Activated T-cell treated with anti-CD3 and anti-CD28 coated beads, Interleukin-2, amount 50 U/mL, for 24 hours (primary cell): ENCODE measurements at regions not wholly inside any gene's neighbourhood (a gene's known extent, or its start where the extent isn't known, plus 50 kb on each side); places are given as distances from the start of the nearest gene placed in this dataset.
"Not testable (repeated sequence)": the region's sequence is repeated elsewhere in the genome, so short reads cannot be mapped to it uniquely, and the experiment has no call there.

Experiments used
- DNase-seq: peaks from one replicate; pipeline ENCODE4 v3.0.0-alpha.2; 2020
- H3K27ac Mint-ChIP-seq: 2 replicates; pipeline ENCODE4 v1.8.0; 2020; ENCODE audit warnings: mild to moderate bottlenecking, mixed read lengths
- H3K27me3 Mint-ChIP-seq: 2 replicates; pipeline ENCODE4 v1.8.0; 2020; ENCODE audit warnings: mixed read lengths
- H3K36me3 Mint-ChIP-seq: 2 replicates; pipeline ENCODE4 v1.8.0; 2020; ENCODE audit warnings: low read depth, mixed read lengths
- H3K4me1 Mint-ChIP-seq: 2 replicates; pipeline ENCODE4 v1.8.0; 2020; ENCODE audit warnings: low read depth, mixed read lengths
- H3K4me3 Mint-ChIP-seq: 2 replicates; pipeline ENCODE4 v1.8.0; 2020; ENCODE audit warnings: mild to moderate bottlenecking, moderate library complexity, mixed read lengths
- H3K9me3 Mint-ChIP-seq: 2 replicates; pipeline ENCODE4 v1.8.0; 2020; ENCODE audit warnings: mixed read lengths

- no peak overlapping the region for H3K4me3 Mint-ChIP-seq
- peaks cover 8% of the 10 kb centered on the region for H3K9me3 Mint-ChIP-seq
- DNase-seq = no peak
- no peaks in the 10 kb centered on the region for H3K27me3 Mint-ChIP-seq
- no peak overlapping the region for H3K27ac Mint-ChIP-seq
- H3K4me1 Mint-ChIP-seq = no peaks in the 10 kb centered on the region
- no peaks in the 10 kb centered on the region for H3K36me3 Mint-ChIP-seq
Observed at GRCh38 chr4:130071746-130072145, 975.8 kb downstream of the C4orf33 start.

DNA sequence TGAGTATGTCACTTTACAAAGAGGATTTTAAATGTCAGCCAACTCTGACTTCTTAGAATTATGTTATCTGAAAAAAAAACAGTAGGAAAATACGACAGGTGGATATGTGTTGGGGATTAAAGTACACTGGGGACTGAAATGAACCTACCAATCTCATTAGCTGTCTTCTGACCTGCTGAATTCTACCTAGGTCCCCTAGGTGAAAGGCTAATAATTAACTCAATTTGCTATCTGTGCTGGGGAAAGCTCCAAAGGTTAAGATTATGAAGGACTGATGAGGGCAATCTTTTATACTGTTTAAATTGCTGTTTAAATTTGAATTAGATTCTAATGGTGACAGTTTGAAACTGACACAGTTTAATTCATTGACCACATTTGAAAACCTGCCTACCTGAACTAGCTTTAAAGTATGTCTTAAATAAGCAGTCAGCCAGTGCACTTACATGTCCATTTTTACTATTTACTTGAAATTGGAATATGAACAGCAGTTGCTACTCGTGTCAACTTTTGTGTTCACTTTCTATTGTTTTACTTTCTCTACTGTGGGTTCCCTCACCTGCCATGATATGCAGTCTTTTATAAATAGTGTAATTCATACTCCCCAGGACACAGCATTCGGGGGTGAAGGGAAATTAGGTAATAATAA lies 977.3 kb downstream of the C4orf33 start:
- Mint-ChIP-seq H3K27ac (no peak overlapping the region), H3K4me1 (no peaks in the 10 kb centered on the region), H3K4me3 (no peak overlapping the region), H3K36me3 (no peaks in the 10 kb centered on the region), H3K9me3 (peaks cover 8% of the 10 kb centered on the region), H3K27me3 (no peaks in the 10 kb centered on the region)
- DNase-seq = no peak

DNA sequence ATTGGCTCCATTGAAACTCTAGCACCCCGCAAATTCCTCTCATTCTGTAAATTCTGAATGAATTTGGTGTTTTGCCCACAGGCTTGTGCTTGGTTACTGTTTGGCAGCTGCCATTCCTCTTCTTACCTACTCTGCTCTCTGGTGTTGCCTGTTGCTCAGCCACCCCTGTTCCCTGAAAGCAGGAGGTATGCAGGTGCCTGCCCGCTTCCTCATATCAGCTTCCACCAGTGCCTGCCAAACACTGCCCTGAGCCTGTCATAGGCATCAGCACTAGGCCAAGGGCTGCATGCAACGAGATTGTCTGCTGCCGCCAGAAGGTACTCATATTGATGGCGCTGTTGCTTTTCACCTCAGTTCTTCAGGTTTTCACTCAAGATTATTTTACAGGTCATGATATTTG lies 978.1 kb downstream of the C4orf33 start:
- H3K27ac Mint-ChIP-seq = no peak overlapping the region
- no peaks in the 10 kb centered on the region for H3K36me3 Mint-ChIP-seq
- H3K9me3 Mint-ChIP-seq = peaks cover 8% of the 10 kb centered on the region
- no peak overlapping the region for H3K4me3 Mint-ChIP-seq
- no peaks in the 10 kb centered on the region for H3K27me3 Mint-ChIP-seq
- H3K4me1 Mint-ChIP-seq = no peaks in the 10 kb centered on the region
- no peak for DNase-seq

DNA sequence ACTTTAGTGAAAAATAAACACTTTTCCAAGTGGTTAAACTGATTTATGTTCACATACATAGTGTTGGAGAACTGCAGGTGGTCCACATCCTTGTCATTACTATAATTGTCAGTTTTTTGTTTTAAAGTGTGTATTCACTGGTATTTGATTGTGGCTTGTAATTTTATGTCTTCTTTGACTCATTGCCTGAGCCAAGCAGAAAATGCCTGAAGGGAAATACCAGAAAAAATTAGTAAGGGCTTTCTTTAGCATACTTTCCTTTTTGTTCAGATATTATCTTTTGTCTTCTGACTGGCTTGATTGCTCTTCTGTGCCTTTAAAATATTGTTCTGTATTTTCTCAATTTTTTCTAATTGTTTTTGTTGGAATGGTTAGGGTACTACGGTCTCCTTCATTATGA lies 981.3 kb downstream of the C4orf33 start:
- H3K4me3 Mint-ChIP-seq = no peak overlapping the region
- H3K9me3 Mint-ChIP-seq = peaks cover 6% of the 10 kb centered on the region
- H3K27ac Mint-ChIP-seq = no peak overlapping the region
- H3K4me1 Mint-ChIP-seq = no peaks in the 10 kb centered on the region
- DNase-seq = no peak
- no peaks in the 10 kb centered on the region for H3K27me3 Mint-ChIP-seq
- H3K36me3 Mint-ChIP-seq = no peaks in the 10 kb centered on the region

DNA sequence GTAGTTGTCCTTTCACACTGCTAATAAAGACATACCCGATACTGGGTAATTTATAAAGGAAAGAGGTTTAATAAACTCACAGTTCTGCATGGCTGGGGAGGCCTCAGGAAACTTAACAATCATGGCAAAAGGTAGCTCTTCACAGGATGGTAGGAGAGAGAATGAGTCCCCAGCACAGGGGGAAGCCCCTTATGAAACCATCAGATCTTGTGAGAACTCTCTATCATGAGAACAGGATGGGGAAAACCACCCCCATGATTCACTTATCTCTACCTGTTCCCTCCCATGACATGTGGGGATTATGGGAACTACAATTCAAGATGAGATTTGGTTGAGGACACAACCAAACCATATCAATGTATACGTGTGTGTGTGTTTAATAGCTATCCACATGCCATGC lies 983.1 kb downstream of the C4orf33 start:
- H3K27ac Mint-ChIP-seq, H3K36me3 Mint-ChIP-seq, DNase-seq: not testable (repeated sequence)

DNA sequence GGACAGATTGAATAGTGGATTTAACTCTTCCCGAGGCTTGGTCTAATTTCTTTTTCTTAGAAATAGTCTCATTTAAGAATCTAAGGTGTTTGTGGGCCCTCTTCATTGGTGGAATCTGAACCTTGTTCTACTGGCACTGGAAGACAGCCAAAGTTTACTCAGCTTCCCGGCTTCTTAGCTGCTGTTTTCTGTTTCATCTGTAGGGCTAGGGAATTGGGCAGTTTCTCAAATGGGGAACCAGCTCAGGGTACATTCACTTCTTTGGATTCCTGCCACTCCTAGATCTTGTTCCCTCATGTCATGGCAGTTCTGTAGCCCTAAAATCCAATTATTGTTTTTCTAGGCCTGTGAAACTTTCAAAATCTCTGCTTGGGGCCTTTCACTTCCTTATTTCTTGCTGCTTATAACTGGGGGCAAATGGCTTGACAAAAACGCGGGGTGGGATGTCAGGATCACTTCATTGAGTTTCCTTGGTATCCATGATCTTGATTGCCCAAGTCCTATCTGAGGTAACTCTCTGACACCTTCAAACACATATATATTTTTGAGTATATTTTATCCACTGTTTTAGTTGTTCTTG lies 985.0 kb downstream of the C4orf33 start:
- Mint-ChIP-seq H3K4me1 (no peaks in the 10 kb centered on the region), H3K27ac (no peak overlapping the region), H3K9me3 (no peaks in the 10 kb centered on the region), H3K4me3 (no peak overlapping the region), H3K36me3 (no peaks in the 10 kb centered on the region), H3K27me3 (no peaks in the 10 kb centered on the region)
- DNase-seq = no peak

More for the DNA sequence above, 983.1 kb downstream of the C4orf33 start:
- H3K4me1 Mint-ChIP-seq, H3K4me3 Mint-ChIP-seq, H3K27me3 Mint-ChIP-seq, H3K9me3 Mint-ChIP-seq: not testable (repeated sequence)

- no peaks in the 10 kb centered on the region for H3K4me1 Mint-ChIP-seq
- H3K27me3 Mint-ChIP-seq = no peaks in the 10 kb centered on the region
- H3K4me3 Mint-ChIP-seq = no peak overlapping the region
- no peak overlapping the region for H3K27ac Mint-ChIP-seq
- no peaks in the 10 kb centered on the region for H3K36me3 Mint-ChIP-seq
- peaks cover 2% of the 10 kb centered on the region for H3K9me3 Mint-ChIP-seq
- DNase-seq = no peak
Observed at GRCh38 chr4:130090427-130090826, 994.5 kb downstream of the C4orf33 start.

DNA sequence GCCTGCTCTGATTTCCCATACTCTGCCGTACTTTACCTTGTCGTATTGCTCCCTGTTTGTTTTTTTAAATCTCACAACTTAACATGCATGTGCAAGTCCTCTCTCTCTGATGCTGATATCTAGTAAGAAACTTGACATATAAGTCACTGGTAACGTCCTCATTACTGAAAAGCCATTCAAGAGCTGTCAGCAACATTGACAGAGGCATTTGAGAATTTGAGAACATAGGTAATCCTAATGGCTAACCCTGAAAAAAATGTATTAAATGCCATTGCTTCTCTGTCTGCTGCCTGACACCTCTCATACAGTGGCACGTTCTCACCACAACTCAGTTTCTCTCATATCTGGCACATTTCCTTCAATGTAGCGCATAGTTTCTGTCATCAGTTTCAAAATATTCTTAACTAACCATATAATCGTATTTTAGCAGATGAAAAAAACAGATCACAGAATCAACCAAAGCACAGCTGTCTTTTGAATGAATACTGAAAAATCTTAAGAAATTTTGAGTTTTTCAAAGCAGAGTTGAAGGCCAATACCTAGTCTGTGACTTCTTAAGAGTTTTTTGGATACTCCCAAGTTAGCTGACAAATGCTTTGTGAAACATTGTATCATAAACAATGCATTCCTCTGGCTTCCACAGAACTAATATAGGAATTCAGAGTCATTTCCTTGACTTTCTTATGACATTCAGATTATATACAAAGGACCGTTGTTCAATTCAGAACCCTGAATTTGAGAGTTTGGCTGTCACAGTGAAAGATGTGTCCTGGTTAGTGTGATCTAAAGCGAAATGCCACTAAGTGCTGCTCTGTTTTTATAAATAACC lies 996.4 kb downstream of the C4orf33 start:
- DNase-seq = no peak
- Mint-ChIP-seq H3K4me3 (no peak overlapping the region), H3K27me3 (no peaks in the 10 kb centered on the region), H3K4me1 (no peaks in the 10 kb centered on the region), H3K9me3 (peaks cover 3% of the 10 kb centered on the region), H3K27ac (no peak overlapping the region), H3K36me3 (no peaks in the 10 kb centered on the region)

- no peaks in the 10 kb centered on the region for H3K36me3 Mint-ChIP-seq
- H3K4me3 Mint-ChIP-seq = no peak overlapping the region
- H3K4me1 Mint-ChIP-seq = no peaks in the 10 kb centered on the region
Observed at GRCh38 chr4:130099105-130099504, 1003.2 kb downstream of the C4orf33 start.

GRCh38 chr4:130110189-130110588 lies 1014.2 kb downstream of the C4orf33 start:
- no peak for DNase-seq
- no peaks in the 10 kb centered on the region for H3K4me1 Mint-ChIP-seq
- no peaks in the 10 kb centered on the region for H3K27me3 Mint-ChIP-seq
- H3K36me3 Mint-ChIP-seq = no peaks in the 10 kb centered on the region
- H3K27ac Mint-ChIP-seq = no peak overlapping the region
- no peak overlapping the region for H3K4me3 Mint-ChIP-seq
- peaks cover 11% of the 10 kb centered on the region for H3K9me3 Mint-ChIP-seq

More at GRCh38 chr4:130099105-130099504, 1003.2 kb downstream of the C4orf33 start:
- peaks cover 2% of the 10 kb centered on the region for H3K9me3 Mint-ChIP-seq
- H3K27me3 Mint-ChIP-seq = no peaks in the 10 kb centered on the region
- DNase-seq = no peak
- no peak overlapping the region for H3K27ac Mint-ChIP-seq

DNA sequence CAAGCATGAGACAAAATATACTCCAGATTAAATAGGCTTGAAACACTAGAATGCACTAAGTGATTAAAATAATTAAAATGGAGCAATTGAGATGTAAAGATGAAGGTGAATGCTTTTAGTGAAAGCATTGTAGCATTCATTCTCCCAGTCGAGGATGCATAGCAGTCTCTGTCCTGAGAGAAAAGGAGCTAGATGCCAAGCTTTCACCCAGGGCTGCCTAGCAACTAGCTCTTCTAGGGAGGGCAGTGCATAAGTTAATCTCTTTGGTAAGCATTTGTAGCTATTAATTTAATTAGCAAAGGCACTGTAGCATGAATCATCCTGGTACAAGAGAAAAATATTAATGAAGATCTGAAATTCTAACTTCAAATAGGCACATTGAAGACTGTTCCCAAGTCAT lies 1014.8 kb downstream of the C4orf33 start:
- Mint-ChIP-seq H3K36me3 (no peaks in the 10 kb centered on the region), H3K9me3 (peaks cover 10% of the 10 kb centered on the region), H3K27ac (no peak overlapping the region), H3K4me1 (no peaks in the 10 kb centered on the region), H3K4me3 (no peak overlapping the region), H3K27me3 (no peaks in the 10 kb centered on the region)
- DNase-seq = no peak

GRCh38 chr4:130124066-130124465 lies 1028.1 kb downstream of the C4orf33 start:
- Mint-ChIP-seq H3K27me3 (no peaks in the 10 kb centered on the region), H3K36me3 (no peaks in the 10 kb centered on the region), H3K4me1 (no peaks in the 10 kb centered on the region), H3K9me3 (peaks cover 6% of the 10 kb centered on the region), H3K4me3 (no peak overlapping the region), H3K27ac (no peak overlapping the region)
- DNase-seq = no peak

DNA sequence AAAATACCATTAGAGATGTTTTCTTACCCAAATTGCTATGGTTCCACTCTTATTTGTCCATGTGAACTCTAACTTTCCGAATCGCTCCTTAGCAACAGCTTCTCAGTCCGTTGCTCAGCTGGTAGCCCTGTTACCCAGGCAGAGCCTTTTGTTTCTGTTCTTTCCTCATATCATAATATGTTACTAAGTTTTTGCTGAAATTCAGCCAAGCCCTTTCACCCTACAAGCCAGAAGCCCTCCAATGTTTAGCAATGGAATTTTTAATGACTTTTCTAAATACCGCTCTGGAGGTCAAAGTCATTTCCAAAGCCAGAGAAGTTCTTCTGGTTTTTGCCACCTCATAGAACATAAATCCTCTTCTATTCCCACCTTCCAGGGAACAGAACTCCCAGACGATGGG lies 1029.5 kb downstream of the C4orf33 start:
- H3K27me3 Mint-ChIP-seq = no peaks in the 10 kb centered on the region
- no peaks in the 10 kb centered on the region for H3K36me3 Mint-ChIP-seq
- H3K9me3 Mint-ChIP-seq = peaks cover 6% of the 10 kb centered on the region
- H3K4me3 Mint-ChIP-seq = no peak overlapping the region
- no peaks in the 10 kb centered on the region for H3K4me1 Mint-ChIP-seq
- DNase-seq = no peak
- no peak overlapping the region for H3K27ac Mint-ChIP-seq

DNA sequence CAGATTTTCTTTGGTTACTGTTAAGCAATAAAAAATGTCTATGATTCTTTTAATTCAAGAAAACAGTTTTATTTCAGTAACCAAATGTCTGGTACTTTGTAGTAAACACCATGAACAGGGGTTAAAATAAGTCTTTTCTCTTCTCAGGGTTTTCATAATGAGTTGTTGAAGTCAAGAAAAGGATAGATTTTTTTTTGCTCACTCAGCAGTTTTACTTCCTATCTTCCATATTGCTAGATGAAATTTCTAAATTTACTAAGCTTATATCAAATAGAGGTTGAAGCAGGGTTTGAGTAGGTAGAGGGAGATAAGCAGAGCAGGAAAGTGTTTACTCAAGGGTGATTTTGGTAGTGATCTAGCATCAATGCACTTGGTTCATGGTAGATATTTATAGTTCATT lies 1031.3 kb downstream of the C4orf33 start:
- no peaks in the 10 kb centered on the region for H3K27me3 Mint-ChIP-seq
- H3K4me1 Mint-ChIP-seq = no peaks in the 10 kb centered on the region
- DNase-seq = no peak
- no peaks in the 10 kb centered on the region for H3K36me3 Mint-ChIP-seq
- H3K4me3 Mint-ChIP-seq = no peak overlapping the region
- peaks cover 6% of the 10 kb centered on the region for H3K9me3 Mint-ChIP-seq
- no peak overlapping the region for H3K27ac Mint-ChIP-seq

DNA sequence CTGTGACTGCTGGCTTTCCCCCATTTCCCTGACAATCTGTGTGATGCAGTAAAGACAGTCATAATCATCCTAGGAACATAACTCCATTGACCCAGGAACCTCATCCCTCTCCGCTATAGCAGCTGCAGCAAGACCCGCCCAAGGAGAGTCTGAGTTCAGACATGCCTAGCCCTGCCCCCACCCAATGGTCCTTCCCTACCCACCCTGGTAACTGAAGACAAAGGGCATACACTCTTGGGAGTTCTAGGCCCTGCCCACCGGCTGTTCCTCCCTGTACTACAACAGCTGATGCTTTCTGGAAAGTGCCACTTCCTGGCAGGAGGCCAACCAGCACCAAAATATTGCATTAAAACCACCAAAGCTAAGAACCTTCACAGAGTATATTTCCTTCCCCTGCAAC lies 1035.6 kb downstream of the C4orf33 start:
- Mint-ChIP-seq H3K4me1 (no peaks in the 10 kb centered on the region), H3K27ac (no peak overlapping the region), H3K9me3 (peaks cover 3% of the 10 kb centered on the region), H3K36me3 (no peaks in the 10 kb centered on the region), H3K4me3 (no peak overlapping the region), H3K27me3 (no peaks in the 10 kb centered on the region)
- DNase-seq = no peak
